KMS-11 (cell line): ENCODE measurements at regions not wholly inside any gene's neighbourhood (a gene's known extent, or its start where the extent isn't known, plus 50 kb on each side); places are given as distances from the start of the nearest gene placed in this dataset.
A peak's percentile ranks its signal among the peaks of the same experiment; 100 is the strongest.

Source experiments
- H2AFZ ChIP-seq: fragments of 200-600 bp; sonication (generic); 2 replicates; pipeline ENCODE4 v1.6.1; 2016; ENCODE audit warnings: antibody characterized with exemption, mixed run types, low read depth
- H3K27ac ChIP-seq: fragments of 200-600 bp; sonication (generic); 2 replicates; pipeline ENCODE4 v1.6.1; 2016; ENCODE audit warnings: mild to moderate bottlenecking, mixed run types
- H3K27me3 ChIP-seq: fragments of 200-600 bp; sonication (generic); 2 replicates; pipeline ENCODE4 v1.6.1; 2017; ENCODE audit warnings: mild to moderate bottlenecking, low read depth, mixed run types, moderate library complexity; ENCODE audit not compliant: insufficient read depth
- H3K36me3 ChIP-seq: fragments of 200-600 bp; sonication (generic); 2 replicates; pipeline ENCODE4 v1.6.1; 2017; ENCODE audit warnings: mild to moderate bottlenecking, mixed run types; ENCODE audit not compliant: insufficient read depth
- H3K4me1 ChIP-seq: fragments of 200-600 bp; sonication (generic); 2 replicates; pipeline ENCODE4 v1.6.1; 2016; ENCODE audit warnings: mild to moderate bottlenecking, low read depth, mixed run types; ENCODE audit not compliant: poor library complexity, severe bottlenecking
- H3K4me2 ChIP-seq: fragments of 200-600 bp; sonication (generic); 2 replicates; pipeline ENCODE4 v1.7.0; 2016; ENCODE audit warnings: mild to moderate bottlenecking, mixed run types
- H3K4me3 ChIP-seq: fragments of 200-600 bp; sonication (generic); IDR thresholded peaks from 2 replicates; pipeline ENCODE4 v1.6.1; 2017; ENCODE audit warnings: low read depth, low read length, mixed read lengths; ENCODE audit not compliant: insufficient read depth
- H3K79me2 ChIP-seq: fragments of 200-600 bp; sonication (generic); 2 replicates; pipeline ENCODE4 v1.6.1; 2016; ENCODE audit warnings: low read depth, mixed run types; ENCODE audit not compliant: insufficient read depth
- H3K9ac ChIP-seq: fragments of 200-600 bp; sonication (generic); 2 replicates; pipeline ENCODE4 v1.6.1; 2016; ENCODE audit warnings: mild to moderate bottlenecking, mixed run types
- H4K20me1 ChIP-seq: fragments of 200-600 bp; sonication (generic); 2 replicates; pipeline ENCODE4 v1.6.1; 2016; ENCODE audit warnings: mild to moderate bottlenecking, mixed run types; ENCODE audit not compliant: insufficient read depth
- TF ChIP-seq, protein P1 (sequence below): fragments of 200-600 bp; sonication (generic); conservative IDR thresholded peaks from 2 replicates; pipeline ENCODE4 v1.6.1; 2017; ENCODE audit warnings: low read depth, mild to moderate bottlenecking, antibody characterized with exemption, low read length, moderate library complexity, mixed read lengths

DNA sequence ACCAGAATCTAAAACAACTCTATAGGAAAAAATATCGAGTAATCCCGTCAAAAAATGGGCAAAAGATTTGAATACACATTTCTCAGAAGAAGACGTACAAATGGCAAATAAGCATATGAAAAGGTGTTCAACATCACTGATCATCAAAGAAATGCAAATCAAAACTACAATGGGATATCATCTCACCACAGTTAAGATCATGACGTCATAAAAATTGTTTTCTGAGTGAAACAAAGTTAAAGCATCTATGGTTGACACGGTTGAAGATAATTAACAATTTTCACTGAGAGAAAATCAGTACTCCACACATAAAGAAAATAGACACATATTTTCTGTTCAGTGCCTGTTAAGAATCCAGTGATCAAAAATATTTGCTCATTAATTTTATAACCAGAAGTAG is 1010.8 kb upstream of the ADGRL3 start:
- Histone ChIP-seq H3K79me2 (no peaks in the 10 kb centered on the region), H3K9ac (no peak overlapping the region), H3K27me3 (no peaks in the 10 kb centered on the region), H3K4me1 (no peaks in the 10 kb centered on the region), H4K20me1 (no peaks in the 10 kb centered on the region), H3K4me3 (no peak overlapping the region), H3K36me3 (no peaks in the 10 kb centered on the region), H2AFZ (no peak overlapping the region), H3K27ac (no peak overlapping the region), H3K4me2 (no peak overlapping the region)
- TF ChIP-seq, protein P1, sequence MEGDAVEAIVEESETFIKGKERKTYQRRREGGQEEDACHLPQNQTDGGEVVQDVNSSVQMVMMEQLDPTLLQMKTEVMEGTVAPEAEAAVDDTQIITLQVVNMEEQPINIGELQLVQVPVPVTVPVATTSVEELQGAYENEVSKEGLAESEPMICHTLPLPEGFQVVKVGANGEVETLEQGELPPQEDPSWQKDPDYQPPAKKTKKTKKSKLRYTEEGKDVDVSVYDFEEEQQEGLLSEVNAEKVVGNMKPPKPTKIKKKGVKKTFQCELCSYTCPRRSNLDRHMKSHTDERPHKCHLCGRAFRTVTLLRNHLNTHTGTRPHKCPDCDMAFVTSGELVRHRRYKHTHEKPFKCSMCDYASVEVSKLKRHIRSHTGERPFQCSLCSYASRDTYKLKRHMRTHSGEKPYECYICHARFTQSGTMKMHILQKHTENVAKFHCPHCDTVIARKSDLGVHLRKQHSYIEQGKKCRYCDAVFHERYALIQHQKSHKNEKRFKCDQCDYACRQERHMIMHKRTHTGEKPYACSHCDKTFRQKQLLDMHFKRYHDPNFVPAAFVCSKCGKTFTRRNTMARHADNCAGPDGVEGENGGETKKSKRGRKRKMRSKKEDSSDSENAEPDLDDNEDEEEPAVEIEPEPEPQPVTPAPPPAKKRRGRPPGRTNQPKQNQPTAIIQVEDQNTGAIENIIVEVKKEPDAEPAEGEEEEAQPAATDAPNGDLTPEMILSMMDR, result no peak

DNA sequence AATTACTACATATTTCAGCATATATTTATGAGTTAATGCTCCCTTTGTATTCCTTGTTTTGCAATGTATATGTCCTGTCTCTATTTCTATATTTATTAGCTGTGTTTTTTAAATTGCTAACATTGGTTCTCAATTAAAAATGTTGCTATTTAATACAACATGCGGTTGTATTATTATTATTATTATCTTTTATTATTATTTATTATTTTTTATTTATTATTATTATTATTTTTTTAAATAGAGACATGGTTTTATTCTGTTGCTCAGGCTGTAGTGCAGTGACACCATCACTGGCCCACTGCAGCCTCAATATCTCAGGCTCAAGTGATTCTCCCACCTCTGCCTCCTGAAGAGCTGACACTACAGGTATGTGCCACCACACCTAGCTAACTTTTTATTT is 1005.9 kb upstream of the ADGRL3 start:
- H3K4me2 ChIP-seq, result no peak overlapping the region
- no peaks in the 10 kb centered on the region for H3K36me3 ChIP-seq
- H3K4me3 ChIP-seq, result no peak overlapping the region
- no peaks in the 10 kb centered on the region for H3K4me1 ChIP-seq
- H3K27me3 ChIP-seq, result no peaks in the 10 kb centered on the region
- H3K79me2 ChIP-seq, result no peaks in the 10 kb centered on the region
- TF ChIP-seq, protein P1, result no peak
- no peak overlapping the region for H2AFZ ChIP-seq
- no peak overlapping the region for H3K9ac ChIP-seq
- no peak overlapping the region for H3K27ac ChIP-seq
- no peaks in the 10 kb centered on the region for H4K20me1 ChIP-seq

DNA sequence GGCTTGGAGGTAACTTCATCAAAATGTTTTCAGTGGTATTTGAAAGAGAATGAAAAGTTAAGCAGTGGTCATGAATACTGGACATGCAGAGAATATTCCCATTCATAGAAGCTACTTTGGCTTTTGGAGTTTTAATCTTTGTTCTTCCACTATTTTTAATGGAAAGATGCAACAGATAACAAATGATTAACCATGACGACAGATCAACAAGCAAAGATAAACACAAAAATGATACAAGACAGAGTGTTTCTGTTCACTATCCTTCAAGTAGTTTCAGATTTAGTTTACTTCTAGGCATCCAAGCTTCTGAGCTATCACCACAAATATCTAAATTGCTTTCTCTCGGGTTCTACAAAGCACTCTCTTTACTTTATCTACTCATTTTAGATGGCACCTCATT is 1004.9 kb upstream of the ADGRL3 start:
- Histone ChIP-seq H3K4me3 (no peak overlapping the region), H3K36me3 (no peaks in the 10 kb centered on the region), H3K4me1 (no peaks in the 10 kb centered on the region), H3K79me2 (no peaks in the 10 kb centered on the region), H3K27me3 (no peaks in the 10 kb centered on the region), H3K9ac (no peak overlapping the region), H3K4me2 (no peak overlapping the region), H4K20me1 (no peaks in the 10 kb centered on the region), H3K27ac (no peak overlapping the region), H2AFZ (no peak overlapping the region)
- TF ChIP-seq, protein P1, result no peak

DNA sequence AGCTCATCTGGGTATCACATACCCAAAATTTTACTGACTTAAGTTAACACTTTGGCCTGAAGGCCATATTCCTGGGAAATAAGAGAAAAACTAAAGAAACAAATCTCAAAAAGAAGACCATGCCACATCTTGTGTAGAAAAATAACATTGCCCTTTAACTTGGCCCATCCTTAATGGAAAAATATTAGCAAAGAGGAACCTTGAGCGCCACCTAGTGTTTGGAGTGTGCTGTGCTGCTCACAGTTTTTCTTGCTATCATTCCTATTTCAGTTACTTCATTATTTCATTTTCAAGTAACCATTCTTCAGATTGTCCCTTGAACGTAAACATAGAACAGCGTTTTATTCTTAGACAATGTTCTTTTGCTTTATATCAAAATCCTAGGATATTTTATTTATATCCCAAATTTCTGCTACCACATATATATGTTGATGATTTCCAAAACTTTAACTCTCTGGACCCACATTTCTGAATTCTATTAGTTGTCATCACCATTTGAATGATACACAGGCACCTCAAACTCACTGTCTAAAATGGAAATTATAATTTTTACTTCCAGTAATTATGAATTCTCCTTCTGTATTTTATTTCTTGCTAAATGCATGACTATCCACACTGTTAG is 999.0 kb upstream of the ADGRL3 start:
- H3K4me2 ChIP-seq, result no peak overlapping the region
- no peaks in the 10 kb centered on the region for H4K20me1 ChIP-seq
- H3K36me3 ChIP-seq, result no peaks in the 10 kb centered on the region
- H3K4me1 ChIP-seq, result no peaks in the 10 kb centered on the region
- TF ChIP-seq, protein P1, result peak; percentile 88
- no peak overlapping the region for H3K27ac ChIP-seq
- H3K27me3 ChIP-seq, result no peaks in the 10 kb centered on the region
- no peak overlapping the region; the same call in 1 of the 2 replicates for H2AFZ ChIP-seq
- no peaks in the 10 kb centered on the region for H3K79me2 ChIP-seq
- no peak overlapping the region for H3K9ac ChIP-seq
- H3K4me3 ChIP-seq, result no peak overlapping the region
